ENCODE measurements at regions not wholly inside any gene's neighbourhood (a gene's known extent, or its start where the extent isn't known, plus 50 kb on each side); places are given as distances from the start of the nearest gene placed in this dataset.

DNA sequence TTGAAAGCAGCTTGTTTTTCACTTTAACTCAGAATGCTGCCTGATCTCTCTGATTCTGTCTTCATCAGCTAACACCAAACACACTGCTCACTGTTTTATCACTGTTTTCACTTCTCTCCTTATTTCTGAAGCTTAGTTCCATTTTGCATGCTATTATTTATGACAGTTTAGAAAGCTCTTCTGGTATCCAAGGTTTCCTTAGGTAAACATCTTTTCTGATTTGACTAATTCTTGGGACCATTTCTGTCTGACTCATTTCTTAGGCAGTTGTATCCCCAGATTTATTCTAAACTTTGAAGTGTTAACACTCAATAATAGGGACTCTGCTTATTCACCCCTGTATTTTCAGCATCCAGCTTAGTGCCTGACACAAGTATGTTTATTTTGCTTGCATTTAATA lies 167.7 kb downstream of the BCHE start:
- TF ChIP-seq, protein P1, sequence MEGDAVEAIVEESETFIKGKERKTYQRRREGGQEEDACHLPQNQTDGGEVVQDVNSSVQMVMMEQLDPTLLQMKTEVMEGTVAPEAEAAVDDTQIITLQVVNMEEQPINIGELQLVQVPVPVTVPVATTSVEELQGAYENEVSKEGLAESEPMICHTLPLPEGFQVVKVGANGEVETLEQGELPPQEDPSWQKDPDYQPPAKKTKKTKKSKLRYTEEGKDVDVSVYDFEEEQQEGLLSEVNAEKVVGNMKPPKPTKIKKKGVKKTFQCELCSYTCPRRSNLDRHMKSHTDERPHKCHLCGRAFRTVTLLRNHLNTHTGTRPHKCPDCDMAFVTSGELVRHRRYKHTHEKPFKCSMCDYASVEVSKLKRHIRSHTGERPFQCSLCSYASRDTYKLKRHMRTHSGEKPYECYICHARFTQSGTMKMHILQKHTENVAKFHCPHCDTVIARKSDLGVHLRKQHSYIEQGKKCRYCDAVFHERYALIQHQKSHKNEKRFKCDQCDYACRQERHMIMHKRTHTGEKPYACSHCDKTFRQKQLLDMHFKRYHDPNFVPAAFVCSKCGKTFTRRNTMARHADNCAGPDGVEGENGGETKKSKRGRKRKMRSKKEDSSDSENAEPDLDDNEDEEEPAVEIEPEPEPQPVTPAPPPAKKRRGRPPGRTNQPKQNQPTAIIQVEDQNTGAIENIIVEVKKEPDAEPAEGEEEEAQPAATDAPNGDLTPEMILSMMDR (IDR thresholded peaks at IDR 0.05), result no peak
- TF ChIP-seq POLR2A (IDR thresholded peaks at IDR 0.05), result no peak

Data from right lobe of liver (tissue), 4 donors.